ENCODE measurements at regions not wholly inside any gene's neighbourhood (a gene's known extent, or its start where the extent isn't known, plus 50 kb on each side); places are given as distances from the start of the nearest gene placed in this dataset.

- TF ChIP-seq CTCF (IDR thresholded peaks at IDR 0.05; ENCODE audit: low read depth, low read length, poor library complexity, severe bottlenecking) (no peak), EZH2phosphoT487 (IDR thresholded peaks at IDR 0.05; ENCODE audit: borderline replicate concordance, low read length) (no peak)
These were observed 202.4 kb downstream of the SH2D4B start for GRCh38 chr10:80739963-80740715.

Data from DOHH2 (cell line).